DMS79 (cell line): ENCODE measurements at regions not wholly inside any gene's neighbourhood (a gene's known extent, or its start where the extent isn't known, plus 50 kb on each side); places are given as distances from the start of the nearest gene placed in this dataset.
A peak's percentile ranks its signal among the peaks of the same experiment; 100 is the strongest.

Experiments
- DNase-seq: peaks from one replicate; lab custom pipeline; 2025; lab: John Stamatoyannopoulos, UW

GRCh38 chr5:91283899-91284298 lies 99.2 kb downstream of the ARRDC3 start:
- no peak for DNase-seq

DNA sequence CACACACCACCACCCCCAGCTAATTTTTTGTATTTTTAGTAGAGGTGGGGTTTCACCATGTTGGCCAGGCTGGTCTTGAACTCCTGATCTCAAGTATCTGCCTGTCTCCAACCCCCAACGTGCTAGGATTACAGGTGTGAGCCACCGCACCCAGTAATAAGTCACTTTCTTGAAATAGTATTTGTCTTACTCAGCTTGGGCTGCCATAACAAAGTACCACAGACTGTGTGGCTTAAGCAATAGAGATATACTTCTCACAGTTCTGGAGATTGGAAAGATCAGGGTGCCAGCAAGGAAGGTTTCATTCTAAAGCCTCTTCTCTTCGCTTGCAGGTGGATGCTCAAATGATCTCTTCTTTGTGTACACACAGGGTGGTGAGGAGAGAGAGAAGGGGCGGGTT lies 99.8 kb downstream of the ARRDC3 start:
- no peak for DNase-seq

- no peak for DNase-seq
Measured at GRCh38 chr5:91282210-91282609, 100.9 kb downstream of the ARRDC3 start.

GRCh38 chr5:91281401-91281800 lies 101.7 kb downstream of the ARRDC3 start:
- DNase-seq, result peak; percentile 19

GRCh38 chr5:91280362-91281269 lies 102.5 kb downstream of the ARRDC3 start:
- peak; percentile 26 for DNase-seq

DNA sequence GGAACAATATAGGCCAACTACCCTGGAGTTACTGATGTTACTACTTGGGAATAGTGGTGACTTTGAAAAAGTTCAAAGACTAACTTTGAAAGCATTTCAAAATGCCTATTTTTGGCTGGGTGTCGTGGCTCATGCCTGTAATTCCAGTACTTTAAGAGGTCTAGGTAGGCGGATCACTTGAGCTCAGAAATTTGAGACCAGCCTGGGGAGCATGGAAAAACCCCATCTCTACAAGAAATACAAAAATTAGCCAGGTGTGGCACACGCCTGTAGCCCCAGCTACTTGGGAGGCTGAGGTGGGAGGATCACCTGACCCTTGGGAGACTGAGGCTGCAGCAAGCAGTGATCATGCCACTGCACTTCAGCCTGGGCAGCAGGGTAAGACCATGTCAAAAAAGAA lies 105.3 kb downstream of the ARRDC3 start:
- no peak for DNase-seq

- DNase-seq, result no peak
Measured at GRCh38 chr5:91277093-91277626, 106.0 kb downstream of the ARRDC3 start.

DNA sequence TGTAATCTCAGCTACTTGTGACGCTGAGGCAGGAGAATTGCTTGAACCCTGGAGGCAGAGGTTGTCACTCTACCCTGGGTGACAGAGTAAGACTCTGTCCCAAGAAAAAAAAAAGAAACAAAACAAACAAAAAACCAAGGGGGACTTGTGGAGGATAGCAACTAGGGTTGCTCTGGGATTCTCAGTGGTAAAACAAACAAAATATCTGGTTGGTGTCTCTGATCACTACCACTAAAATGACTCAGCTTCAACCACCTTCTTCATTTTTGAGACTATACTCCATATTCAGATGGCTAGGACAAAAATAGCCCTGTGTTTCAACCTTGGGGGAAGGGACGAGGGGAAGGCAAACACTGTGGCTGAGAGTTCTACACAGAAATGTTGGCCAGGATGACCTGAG lies 110.3 kb downstream of the ARRDC3 start:
- no peak for DNase-seq

GRCh38 chr5:91271999-91272398 lies 111.1 kb downstream of the ARRDC3 start:
- no peak for DNase-seq

GRCh38 chr5:91269198-91269597 lies 113.9 kb downstream of the ARRDC3 start:
- DNase-seq, result no peak

DNA sequence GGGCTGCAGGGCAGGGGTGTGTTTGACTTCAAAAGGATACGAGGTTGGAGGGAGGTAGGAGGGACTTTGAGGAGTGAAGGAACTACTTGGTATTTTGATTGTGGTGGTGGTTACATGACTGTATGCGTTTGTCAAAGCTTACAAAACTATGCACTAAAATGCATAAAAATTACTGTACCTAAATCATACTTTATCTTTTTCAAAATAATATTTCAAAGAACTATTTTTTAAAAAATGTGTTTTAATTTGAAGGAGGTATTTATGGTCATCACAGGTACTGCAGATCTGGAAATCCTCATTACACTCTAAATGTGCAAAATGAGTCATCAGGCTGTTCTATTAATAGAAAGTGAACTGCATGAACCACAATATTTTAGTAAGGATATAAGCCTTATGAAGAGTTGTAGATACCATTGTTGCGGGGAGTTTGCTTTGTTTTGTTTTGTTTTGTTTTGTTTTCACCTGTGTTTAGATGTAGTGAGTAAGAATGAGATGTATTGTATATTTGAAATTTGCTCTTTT lies 116.9 kb downstream of the ARRDC3 start:
- no peak for DNase-seq

GRCh38 chr5:91264311-91265051 lies 118.6 kb downstream of the ARRDC3 start:
- DNase-seq, result no peak

DNA sequence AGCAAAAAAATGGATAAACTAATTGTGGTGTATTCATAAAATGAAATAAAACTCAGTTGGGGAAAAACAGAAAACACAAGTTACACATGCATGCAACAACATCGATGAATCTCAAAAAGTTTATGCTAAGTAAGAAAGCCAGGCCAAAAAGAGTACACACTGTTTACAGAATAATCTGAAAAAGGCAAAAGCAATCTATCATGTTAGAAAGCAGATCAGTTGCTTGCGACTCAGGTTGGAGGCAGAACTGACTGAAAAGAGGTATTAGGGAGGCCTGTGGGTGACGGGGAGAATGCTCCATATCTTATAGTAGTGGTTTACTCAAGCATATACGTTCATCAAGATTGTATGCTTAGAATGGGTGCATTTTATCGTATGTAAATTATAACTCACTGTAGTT lies 119.2 kb downstream of the ARRDC3 start:
- no peak for DNase-seq

DNA sequence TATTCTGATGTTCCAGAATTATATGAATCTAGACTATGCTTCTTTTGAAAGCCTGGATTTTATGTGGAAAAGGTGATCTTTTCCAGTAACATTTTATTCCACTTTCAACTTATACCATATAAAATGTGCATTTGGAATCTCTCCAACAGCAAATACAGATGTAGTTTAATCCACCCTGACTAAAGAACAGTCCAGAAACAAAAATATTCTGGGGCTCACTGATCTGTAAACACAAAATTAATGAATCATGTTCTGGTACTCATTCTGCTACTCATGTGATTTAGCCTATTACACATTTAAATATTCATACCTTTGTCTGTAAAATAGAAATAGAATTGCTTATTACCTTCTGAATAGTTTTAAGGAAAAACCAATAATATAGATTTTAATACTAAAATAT lies 125.8 kb downstream of the ARRDC3 start:
- no peak for DNase-seq

- no peak for DNase-seq
Measured at GRCh38 chr5:91256142-91256524, 127.0 kb downstream of the ARRDC3 start.

GRCh38 chr5:91255396-91256141 lies 127.5 kb downstream of the ARRDC3 start:
- DNase-seq, result no peak

GRCh38 chr5:91252916-91253315 lies 130.2 kb downstream of the ARRDC3 start:
- no peak for DNase-seq

- no peak for DNase-seq
Measured at GRCh38 chr5:91245871-91246270, 137.2 kb downstream of the ARRDC3 start.

GRCh38 chr5:91245074-91245452 lies 138.1 kb downstream of the ARRDC3 start:
- no peak for DNase-seq

DNA sequence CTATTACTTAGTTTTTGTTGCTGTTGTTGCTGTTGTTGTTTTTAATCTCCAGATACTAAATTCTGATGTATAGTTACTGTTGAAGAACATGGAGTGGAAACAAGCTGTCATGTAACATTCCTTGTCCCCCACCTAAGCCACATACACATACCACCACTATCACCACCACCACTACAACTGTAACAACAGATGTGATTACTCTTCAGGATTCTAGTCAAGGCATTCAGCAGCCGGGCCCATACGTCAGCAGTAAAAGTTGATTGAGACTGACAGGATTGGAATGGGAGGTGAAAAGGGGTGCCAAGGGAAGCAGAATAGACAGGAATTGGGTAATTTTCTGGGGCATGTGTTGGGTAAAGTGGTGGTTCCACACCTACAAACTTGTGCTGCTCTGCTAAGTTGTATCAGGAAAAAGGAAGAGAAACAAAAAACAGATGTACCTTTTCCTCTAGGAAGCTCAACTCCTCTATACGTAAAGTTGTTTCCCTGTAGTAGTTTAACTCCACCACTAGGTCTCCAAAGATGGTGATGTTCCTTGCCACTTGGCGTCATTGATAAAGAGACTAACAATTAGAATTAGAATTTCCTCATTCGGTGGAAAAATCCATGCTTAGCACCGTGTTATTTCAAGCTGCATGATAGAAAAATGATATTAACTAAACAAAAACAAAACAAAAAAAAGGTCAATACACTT lies 138.6 kb downstream of the ARRDC3 start:
- DNase-seq, result no peak

GRCh38 chr5:91243852-91244251 lies 139.3 kb downstream of the ARRDC3 start:
- no peak for DNase-seq

GRCh38 chr5:91243286-91243685 lies 139.8 kb downstream of the ARRDC3 start:
- DNase-seq, result no peak
